HG03139 (cell line): ENCODE measurements at regions not wholly inside any gene's neighbourhood (a gene's known extent, or its start where the extent isn't known, plus 50 kb on each side); places are given as distances from the start of the nearest gene placed in this dataset.

Source experiments
- ATAC-seq: cut with Tn5 transposase; IDR thresholded peaks from one replicate; pipeline ENCODE4 v1.9.1; 2021; ENCODE audit not compliant: unreplicated experiment

- ATAC-seq: no peak
These were observed 569.6 kb upstream of the AGTR1 start for GRCh38 chr3:148128136-148128535.

GRCh38 chr3:148131990-148132638, 565.6 kb upstream of the AGTR1 start:
- no peak for ATAC-seq

- ATAC-seq: no peak
These were observed 560.9 kb upstream of the AGTR1 start for GRCh38 chr3:148136816-148137215.

GRCh38 chr3:148146241-148146640, 551.5 kb upstream of the AGTR1 start:
- ATAC-seq: no peak

GRCh38 chr3:148146947-148147826, 550.5 kb upstream of the AGTR1 start:
- ATAC-seq: no peak

- ATAC-seq: no peak
These were observed 549.8 kb upstream of the AGTR1 start for GRCh38 chr3:148147903-148148302.

GRCh38 chr3:148149556-148149955, 548.1 kb upstream of the AGTR1 start:
- no peak for ATAC-seq

- no peak for ATAC-seq
These were observed 547.6 kb upstream of the AGTR1 start for GRCh38 chr3:148150141-148150540.

GRCh38 chr3:148158210-148158609, 539.5 kb upstream of the AGTR1 start:
- ATAC-seq: no peak

GRCh38 chr3:148162132-148162531, 535.6 kb upstream of the AGTR1 start:
- no peak for ATAC-seq

GRCh38 chr3:148168347-148168746, 529.4 kb upstream of the AGTR1 start:
- no peak for ATAC-seq

- ATAC-seq: no peak
These were observed 523.9 kb upstream of the AGTR1 start for GRCh38 chr3:148173851-148174250.

- ATAC-seq: no peak
These were observed 522.5 kb upstream of the AGTR1 start for GRCh38 chr3:148175214-148175613.

GRCh38 chr3:148178503-148178902, 519.2 kb upstream of the AGTR1 start:
- no peak for ATAC-seq

- ATAC-seq: no peak
These were observed 512.9 kb upstream of the AGTR1 start for GRCh38 chr3:148184798-148185197.

GRCh38 chr3:148186881-148187280, 510.8 kb upstream of the AGTR1 start:
- no peak for ATAC-seq

- ATAC-seq: no peak
These were observed 510.4 kb upstream of the AGTR1 start for GRCh38 chr3:148187296-148187695.

GRCh38 chr3:148190441-148190990, 507.2 kb upstream of the AGTR1 start:
- ATAC-seq: no peak

- no peak for ATAC-seq
These were observed 505.7 kb upstream of the AGTR1 start for GRCh38 chr3:148191966-148192365.

GRCh38 chr3:148197061-148197460, 500.6 kb upstream of the AGTR1 start:
- ATAC-seq: no peak

GRCh38 chr3:148202386-148202785, 495.3 kb upstream of the AGTR1 start:
- ATAC-seq: no peak
